Spinal cord (tissue), 9 donors: ENCODE measurements at regions not wholly inside any gene's neighbourhood (a gene's known extent, or its start where the extent isn't known, plus 50 kb on each side); places are given as distances from the start of the nearest gene placed in this dataset.

Experiments
- DNase-seq, 6 donors: peaks; one replicate each; pipeline versions ENCODE4 v3.0.0 to v3.0.0-alpha.2; 2013 to 2015; ENCODE audit warnings: low spot score in 6 of 6, low read depth in 4 of 6
- H3K27ac ChIP-seq: one replicate; pipeline ENCODE4 v1.5.1; 2013; ENCODE audit warnings: low read depth, low read length, control low read depth
- H3K27me3 ChIP-seq: one replicate; pipeline ENCODE4 v1.6.1; 2013; ENCODE audit warnings: low read length; ENCODE audit not compliant: control insufficient read depth, insufficient read depth
- H3K36me3 ChIP-seq: one replicate; pipeline ENCODE4 v1.6.1; 2013; ENCODE audit warnings: low read length; ENCODE audit not compliant: control insufficient read depth, insufficient read depth
- H3K4me1 ChIP-seq: one replicate; pipeline ENCODE4 v1.6.1; 2013; ENCODE audit warnings: low read length; ENCODE audit not compliant: control insufficient read depth, insufficient read depth
- H3K4me3 ChIP-seq: one replicate; pipeline ENCODE4 v1.5.1; 2013; ENCODE audit warnings: low read depth, low read length, control low read depth
- H3K9me3 ChIP-seq: one replicate; pipeline ENCODE4 v1.6.1; 2013; ENCODE audit warnings: low read length; ENCODE audit not compliant: control insufficient read depth, insufficient read depth
- WGBS: methylation state at CpG from one replicate; pipeline ENCODE4 v1.1.5; 2013; ENCODE audit warnings: missing lambda C conversion rate; ENCODE audit not compliant: insufficient coverage; 5-methylcytosine and 5-hydroxymethylcytosine counted together
- donor health status: healthy.

- Histone ChIP-seq H3K9me3 (no peaks in the 10 kb centered on the region), H3K27ac (no peak overlapping the region), H3K4me1 (no peaks in the 10 kb centered on the region), H3K27me3 (no peaks in the 10 kb centered on the region), H3K4me3 (no peak overlapping the region), H3K36me3 (no peaks in the 10 kb centered on the region)
- 89% methylated on average over 6 of the region's 9 CpGs for WGBS
- peak in 1 of 6 donors; percentile 17 for DNase-seq
Measured at GRCh38 chr17:71938340-71939010, 182.3 kb upstream of the SOX9 start.

DNA sequence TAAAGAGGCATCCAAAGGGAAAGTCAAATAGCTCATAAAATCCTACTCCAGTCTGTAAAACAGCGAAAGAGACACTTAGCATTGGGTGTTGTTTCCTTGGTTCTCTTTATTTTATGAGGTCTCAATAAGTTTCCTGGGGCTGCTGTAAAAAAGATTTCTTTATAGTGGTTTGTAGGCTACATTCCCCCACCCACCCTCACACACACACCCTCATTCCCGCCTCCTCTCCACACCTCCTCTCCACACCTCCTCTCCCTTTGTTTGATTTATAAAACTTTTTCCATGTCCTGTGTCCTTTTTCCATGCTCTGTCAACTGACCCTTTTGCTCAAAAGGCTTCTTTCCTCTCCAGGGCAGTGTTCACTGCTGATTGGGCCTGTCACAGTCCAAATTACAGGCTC lies 178.9 kb upstream of the SOX9 start:
- Histone ChIP-seq H3K9me3 (no peaks in the 10 kb centered on the region), H3K4me3 (no peak overlapping the region), H3K36me3 (no peaks in the 10 kb centered on the region), H3K4me1 (no peaks in the 10 kb centered on the region), H3K27me3 (no peaks in the 10 kb centered on the region), H3K27ac (no peak overlapping the region)
- no peak for DNase-seq
- 100% methylated on average over 1 of the region's 2 CpGs for WGBS

- no peak overlapping the region for H3K27ac ChIP-seq
- H3K36me3 ChIP-seq = no peaks in the 10 kb centered on the region
- H3K9me3 ChIP-seq = no peaks in the 10 kb centered on the region
- no peaks in the 10 kb centered on the region for H3K4me1 ChIP-seq
- H3K4me3 ChIP-seq = no peak overlapping the region
- no peak for DNase-seq
- WGBS = 49% methylated on average over 3 of the region's 3 CpGs
- H3K27me3 ChIP-seq = no peaks in the 10 kb centered on the region
Measured at GRCh38 chr17:71942626-71943025, 178.2 kb upstream of the SOX9 start.

GRCh38 chr17:71948703-71949422 lies 172.0 kb upstream of the SOX9 start:
- DNase-seq = no peak
- Histone ChIP-seq H3K36me3 (no peaks in the 10 kb centered on the region), H3K4me3 (no peak overlapping the region), H3K27me3 (no peaks in the 10 kb centered on the region), H3K4me1 (no peaks in the 10 kb centered on the region), H3K27ac (no peak overlapping the region), H3K9me3 (no peaks in the 10 kb centered on the region)
- WGBS = 92% methylated on average over 3 of the region's 4 CpGs

GRCh38 chr17:71959154-71959553 lies 161.7 kb upstream of the SOX9 start:
- Histone ChIP-seq H3K36me3 (no peaks in the 10 kb centered on the region), H3K4me1 (no peaks in the 10 kb centered on the region), H3K27me3 (no peaks in the 10 kb centered on the region), H3K9me3 (no peaks in the 10 kb centered on the region), H3K4me3 (no peak overlapping the region), H3K27ac (no peak overlapping the region)
- no peak for DNase-seq
- no CpG with 5 or more reads among the region's 2 CpGs for WGBS

- no peak overlapping the region for H3K4me3 ChIP-seq
- DNase-seq = peak in 2 of 6 donors; percentile 29 to 59
- no peaks in the 10 kb centered on the region for H3K9me3 ChIP-seq
- H3K27ac ChIP-seq = no peak overlapping the region
- no peaks in the 10 kb centered on the region for H3K4me1 ChIP-seq
- H3K36me3 ChIP-seq = no peaks in the 10 kb centered on the region
- H3K27me3 ChIP-seq = no peaks in the 10 kb centered on the region
Measured at GRCh38 chr17:71963351-71963750, 157.5 kb upstream of the SOX9 start.

DNA sequence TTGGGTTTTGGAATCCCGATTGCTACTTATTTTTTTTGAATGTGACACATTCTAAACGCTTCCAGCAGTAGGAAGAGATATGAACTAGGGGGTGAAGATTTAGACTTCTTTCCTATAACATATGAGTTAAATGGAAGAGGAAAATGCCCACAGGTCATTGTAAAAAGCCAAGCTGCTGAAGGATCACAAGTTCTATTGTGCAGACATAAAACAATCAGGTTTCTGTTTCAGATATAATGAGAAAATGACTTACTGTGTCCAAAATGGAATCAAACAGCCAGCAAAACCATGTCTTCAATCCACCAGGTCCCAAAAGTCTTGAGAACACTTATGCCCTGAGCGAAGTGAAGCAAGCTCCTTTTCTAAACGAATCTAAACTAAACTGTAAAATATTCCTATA lies 157.0 kb upstream of the SOX9 start:
- DNase-seq = no peak
- Histone ChIP-seq H3K9me3 (no peaks in the 10 kb centered on the region), H3K27ac (no peak overlapping the region), H3K36me3 (no peaks in the 10 kb centered on the region), H3K27me3 (no peaks in the 10 kb centered on the region), H3K4me3 (no peak overlapping the region), H3K4me1 (no peaks in the 10 kb centered on the region)
- WGBS = no CpG with 5 or more reads among the region's 4 CpGs

- no peaks in the 10 kb centered on the region for H3K27me3 ChIP-seq
- no peak overlapping the region for H3K4me3 ChIP-seq
- DNase-seq = no peak
- no peaks in the 10 kb centered on the region for H3K9me3 ChIP-seq
- WGBS = 100% methylated on average over 2 of the region's 2 CpGs
- no peaks in the 10 kb centered on the region for H3K4me1 ChIP-seq
- H3K27ac ChIP-seq = no peak overlapping the region
- H3K36me3 ChIP-seq = no peaks in the 10 kb centered on the region
Measured at GRCh38 chr17:71964559-71964958, 156.3 kb upstream of the SOX9 start.

- H3K9me3 ChIP-seq = no peaks in the 10 kb centered on the region
- no peaks in the 10 kb centered on the region for H3K4me1 ChIP-seq
- H3K27ac ChIP-seq = no peak overlapping the region
- H3K36me3 ChIP-seq = no peaks in the 10 kb centered on the region
- 61% methylated on average over 5 of the region's 6 CpGs for WGBS
- DNase-seq = no peak
- H3K27me3 ChIP-seq = no peaks in the 10 kb centered on the region
- no peak overlapping the region for H3K4me3 ChIP-seq
Measured at GRCh38 chr17:71966055-71966454, 154.8 kb upstream of the SOX9 start.
